ENCODE measurements at regions not wholly inside any gene's neighbourhood (a gene's known extent, or its start where the extent isn't known, plus 50 kb on each side); places are given as distances from the start of the nearest gene placed in this dataset.

GRCh38 chr21:27764056-27764455 lies 797.2 kb upstream of the ADAMTS5 start:
- DNase-seq (ENCODE audit: low read depth): no peak

GRCh38 chr21:27761623-27762022 lies 794.7 kb upstream of the ADAMTS5 start:
- DNase-seq (ENCODE audit: low read depth): no peak

- no peak for DNase-seq (ENCODE audit: low read depth)
Measured at GRCh38 chr21:27759820-27760219, 792.9 kb upstream of the ADAMTS5 start.

GRCh38 chr21:27759091-27759659 lies 792.3 kb upstream of the ADAMTS5 start:
- DNase-seq (ENCODE audit: low read depth): no peak

GRCh38 chr21:27756191-27756590 lies 789.3 kb upstream of the ADAMTS5 start:
- DNase-seq (ENCODE audit: low read depth): no peak

GRCh38 chr21:27743971-27744564 lies 777.2 kb upstream of the ADAMTS5 start:
- DNase-seq (ENCODE audit: low read depth): no peak

GRCh38 chr21:27741736-27742135 lies 774.8 kb upstream of the ADAMTS5 start:
- no peak for DNase-seq (ENCODE audit: low read depth)

- no peak for DNase-seq (ENCODE audit: low read depth)
Measured at GRCh38 chr21:27740084-27740483, 773.2 kb upstream of the ADAMTS5 start.

- DNase-seq (ENCODE audit: low read depth): no peak
Measured at GRCh38 chr21:27739187-27739586, 772.3 kb upstream of the ADAMTS5 start.

- DNase-seq (ENCODE audit: low read depth): no peak
Measured at GRCh38 chr21:27735699-27736098, 768.8 kb upstream of the ADAMTS5 start.

GRCh38 chr21:27734146-27734545 lies 767.3 kb upstream of the ADAMTS5 start:
- DNase-seq (ENCODE audit: low read depth): no peak

- DNase-seq (ENCODE audit: low read depth): no peak
Measured at GRCh38 chr21:27725916-27726315, 759.0 kb upstream of the ADAMTS5 start.

- DNase-seq (ENCODE audit: low read depth): no peak
Measured at GRCh38 chr21:27722095-27722494, 755.2 kb upstream of the ADAMTS5 start.

GRCh38 chr21:27721675-27722074 lies 754.8 kb upstream of the ADAMTS5 start:
- DNase-seq (ENCODE audit: low read depth): no peak

GRCh38 chr21:27719226-27719625 lies 752.3 kb upstream of the ADAMTS5 start:
- DNase-seq (ENCODE audit: low read depth): no peak

- no peak for DNase-seq (ENCODE audit: low read depth)
Measured at GRCh38 chr21:27715131-27715530, 748.2 kb upstream of the ADAMTS5 start.

GRCh38 chr21:27713154-27714109 lies 746.5 kb upstream of the ADAMTS5 start:
- DNase-seq (ENCODE audit: low read depth): no peak

- DNase-seq (ENCODE audit: low read depth): no peak
Measured at GRCh38 chr21:27704567-27705166, 737.8 kb upstream of the ADAMTS5 start.

GRCh38 chr21:27703791-27704190 lies 736.9 kb upstream of the ADAMTS5 start:
- DNase-seq (ENCODE audit: low read depth): no peak

- peak; percentile 4 for DNase-seq (ENCODE audit: low read depth)
Measured at GRCh38 chr21:27700974-27701614, 734.2 kb upstream of the ADAMTS5 start.

- DNase-seq (ENCODE audit: low read depth): no peak
Measured at GRCh38 chr21:27695246-27695645, 728.4 kb upstream of the ADAMTS5 start.

- no peak for DNase-seq (ENCODE audit: low read depth)
Measured at GRCh38 chr21:27694667-27695066, 727.8 kb upstream of the ADAMTS5 start.

Measured in activated T-helper 1 cell treated with Interleukin-2 at 50 U/mL for 16 hours (primary cell).